H9 (cell line): ENCODE measurements at regions not wholly inside any gene's neighbourhood (a gene's known extent, or its start where the extent isn't known, plus 50 kb on each side); places are given as distances from the start of the nearest gene placed in this dataset.

ENCODE experiments used
- DNase-seq: peaks from one replicate; pipeline ENCODE4 v3.0.0-alpha.2; 2017
- H2AFZ ChIP-seq: one replicate; pipeline ENCODE4 v1.6.1; 2013; ENCODE audit warnings: mild to moderate bottlenecking, low read length, control low read depth, moderate library complexity
- H2AK5ac ChIP-seq: 2 replicates; pipeline ENCODE4 v1.6.1; 2013; ENCODE audit warnings: low read length, control low read depth, mixed read lengths; ENCODE audit not compliant: insufficient read length
- H2BK120ac ChIP-seq: one replicate; pipeline ENCODE4 v1.6.1; 2013; ENCODE audit warnings: low read depth, mild to moderate bottlenecking, low read length, control low read depth, inconsistent platforms; ENCODE audit not compliant: poor library complexity, severe bottlenecking
- H2BK12ac ChIP-seq: 2 replicates; pipeline ENCODE4 v1.6.1; 2013; ENCODE audit warnings: low read length, control low read depth, mixed read lengths, low read depth; ENCODE audit not compliant: insufficient read length
- H2BK15ac ChIP-seq: 2 replicates; pipeline ENCODE4 v1.6.1; 2013; ENCODE audit warnings: low read depth, low read length, control low read depth
- H2BK20ac ChIP-seq: one replicate; pipeline ENCODE4 v1.6.1; 2013; ENCODE audit warnings: low read depth, mild to moderate bottlenecking, low read length, control low read depth, inconsistent platforms; ENCODE audit not compliant: poor library complexity, severe bottlenecking
- H2BK5ac ChIP-seq: 2 replicates; pipeline ENCODE4 v1.6.1; 2013; ENCODE audit warnings: low read length, control low read depth, mixed read lengths; ENCODE audit not compliant: insufficient read length
- H3K14ac ChIP-seq: 2 replicates; pipeline ENCODE4 v1.6.1; 2013; ENCODE audit warnings: low read length, control low read depth; ENCODE audit not compliant: insufficient read depth
- H3K18ac ChIP-seq: 2 replicates; pipeline ENCODE4 v1.6.1; 2013; ENCODE audit warnings: low read depth, mild to moderate bottlenecking, mixed read lengths, low read length, control low read depth; ENCODE audit not compliant: insufficient read length
- H3K23ac ChIP-seq: 2 replicates; pipeline ENCODE4 v1.6.1; 2013; ENCODE audit warnings: low read length, control low read depth, mixed read lengths, low read depth; ENCODE audit not compliant: insufficient read length
- H3K23me2 ChIP-seq: 2 replicates; pipeline ENCODE4 v1.6.1; 2013; ENCODE audit warnings: low read depth, mild to moderate bottlenecking, mixed read lengths, low read length, control low read depth; ENCODE audit not compliant: insufficient read length, poor library complexity, severe bottlenecking
- H3K27ac ChIP-seq: 2 replicates; pipeline ENCODE4 v1.5.1; 2013; ENCODE audit warnings: low read length, control low read depth, mixed read lengths, low read depth; ENCODE audit not compliant: insufficient read length
- H3K27me3 ChIP-seq: 2 replicates; pipeline ENCODE4 v1.6.1; 2013; ENCODE audit warnings: low read length, control low read depth, inconsistent platforms; ENCODE audit not compliant: insufficient read depth
- H3K4ac ChIP-seq: 2 replicates; pipeline ENCODE4 v1.6.1; 2013; ENCODE audit warnings: low read depth, mild to moderate bottlenecking, control low read depth, inconsistent platforms, low read length, moderate library complexity
- H3K4me1 ChIP-seq: 2 replicates; pipeline ENCODE4 v1.6.1; 2013; ENCODE audit warnings: low read length, control low read depth, inconsistent platforms; ENCODE audit not compliant: insufficient read depth
- H3K4me2 ChIP-seq: 2 replicates; pipeline ENCODE4 v1.6.1; 2013; ENCODE audit warnings: low read length, control low read depth, mixed read lengths; ENCODE audit not compliant: insufficient read length, insufficient read depth
- H3K56ac ChIP-seq: 2 replicates; pipeline ENCODE4 v1.6.1; 2013; ENCODE audit warnings: low read depth, mild to moderate bottlenecking, mixed read lengths, low read length, control low read depth; ENCODE audit not compliant: insufficient read length
- H3K79me1 ChIP-seq: 2 replicates; pipeline ENCODE4 v1.6.1; 2013; ENCODE audit warnings: low read depth, mild to moderate bottlenecking, moderate library complexity, low read length, control low read depth, inconsistent platforms; ENCODE audit not compliant: insufficient read depth, poor library complexity, severe bottlenecking
- H3K79me2 ChIP-seq: 2 replicates; pipeline ENCODE4 v1.6.1; 2013; ENCODE audit warnings: low read length, control low read depth, inconsistent platforms; ENCODE audit not compliant: insufficient read depth
- H3K9ac ChIP-seq: 2 replicates; pipeline ENCODE4 v1.6.1; 2013; ENCODE audit warnings: low read length, control low read depth, mixed read lengths; ENCODE audit not compliant: insufficient read length; ENCODE audit errors: extremely low read depth
- H3K9me3 ChIP-seq: one replicate; pipeline ENCODE4 v1.6.1; 2013; ENCODE audit warnings: low read depth, low read length, inconsistent platforms; ENCODE audit not compliant: control insufficient read depth
- H3T11ph ChIP-seq: one replicate; pipeline ENCODE4 v1.6.1; 2013; ENCODE audit warnings: mild to moderate bottlenecking, low read length, control low read depth, inconsistent platforms
- H4K20me1 ChIP-seq: one replicate; pipeline ENCODE4 v1.6.1; 2013; ENCODE audit not compliant: control insufficient read depth, insufficient read length, insufficient read depth
- H4K5ac ChIP-seq: 2 replicates; pipeline ENCODE4 v1.6.1; 2013; ENCODE audit warnings: low read depth, mild to moderate bottlenecking, mixed read lengths, low read length, control low read depth; ENCODE audit not compliant: insufficient read length
- H4K8ac ChIP-seq: replicated peaks from 2 replicates; pipeline ENCODE4 v1.6.1; 2013; ENCODE audit warnings: low read length, control low read depth, mixed read lengths, low read depth; ENCODE audit not compliant: insufficient read length
- H4K91ac ChIP-seq: 2 replicates; pipeline ENCODE4 v1.6.1; 2013; ENCODE audit warnings: low read depth, mild to moderate bottlenecking, moderate library complexity, mixed read lengths, low read length, control low read depth; ENCODE audit not compliant: insufficient read length
- H3K27ac Mint-ChIP-seq, 3 experiments: 2 replicates in 2 of 3; 3 replicates in 1 of 3; pipeline ENCODE4 v1.8.0; 2020 to 2021; ENCODE audit warnings: mixed read lengths in 3 of 3, mild to moderate bottlenecking in 1 of 3, moderate library complexity in 1 of 3
- H3K27me3 Mint-ChIP-seq: 2 replicates; pipeline ENCODE4 v1.8.0; 2021; ENCODE audit warnings: low read depth, mild to moderate bottlenecking, moderate library complexity, mixed read lengths
- H3K36me3 Mint-ChIP-seq, 3 experiments: 2 replicates in 2 of 3; 3 replicates in 1 of 3; pipeline ENCODE4 v1.8.0; 2020 to 2021; ENCODE audit warnings: low read depth in 3 of 3, mixed read lengths in 3 of 3; ENCODE audit not compliant: insufficient read depth in 1 of 3
- H3K4me1 Mint-ChIP-seq, 2 experiments: 2 replicates each; pipeline ENCODE4 v1.8.0; 2020; ENCODE audit warnings: mixed read lengths in 2 of 2
- H3K4me3 Mint-ChIP-seq, 2 experiments: 2 replicates in 1 of 2; 3 replicates in 1 of 2; pipeline ENCODE4 v1.8.0; 2020 to 2021; ENCODE audit warnings: mild to moderate bottlenecking in 2 of 2, mixed read lengths in 2 of 2, moderate library complexity in 1 of 2
- H3K9me3 Mint-ChIP-seq, 2 experiments: 2 replicates in 1 of 2; 3 replicates in 1 of 2; pipeline ENCODE4 v1.8.0; 2020; ENCODE audit warnings: mild to moderate bottlenecking in 2 of 2, mixed read lengths in 2 of 2, moderate library complexity in 1 of 2
- WGBS: extraction: QIAGEN DNeasy Blood & Tissue Kit; methylation state at CpG from one replicate; pipeline ENCODE4 v1.1.7; 2013; ENCODE audit warnings: missing lambda C conversion rate, low lambda C conversion rate, mixed read lengths; ENCODE audit not compliant: insufficient read length; ENCODE audit errors: extremely low coverage; 5-methylcytosine and 5-hydroxymethylcytosine counted together
- TF ChIP-seq, protein P1 (sequence below): fragments of 200-600 bp; sonication (generic); conservative IDR thresholded peaks from 3 replicates; pipeline ENCODE4 v1.8.0; 2021; ENCODE audit warnings: antibody characterized with exemption, mild to moderate bottlenecking

GRCh38 chr3:35183927-35184675 lies 455.2 kb upstream of the ARPP21 start:
- Histone ChIP-seq H3T11ph (no peak overlapping the region), H4K20me1 (no peaks in the 10 kb centered on the region), H3K9ac (no peak overlapping the region), H2BK15ac (no peak overlapping the region), H3K4me1 (no peaks in the 10 kb centered on the region), H4K8ac (no peak overlapping the region), H3K23ac (no peak overlapping the region), H3K79me2 (no peaks in the 10 kb centered on the region), H3K4me2 (no peak overlapping the region), H3K9me3 (peaks cover 10% of the 10 kb centered on the region), H4K5ac (no peak overlapping the region), H2BK120ac (no peak overlapping the region), H2BK5ac (no peak overlapping the region), H3K27me3 (no peaks in the 10 kb centered on the region), H4K91ac (no peak overlapping the region), H3K18ac (no peak overlapping the region), H2BK20ac (no peak overlapping the region), H3K56ac (no peak overlapping the region), H2AFZ (no peak overlapping the region), H2BK12ac (no peak overlapping the region), H3K79me1 (no peaks in the 10 kb centered on the region), H3K14ac (no peak overlapping the region), H3K27ac (no peak overlapping the region), H3K23me2 (no peaks in the 10 kb centered on the region), H2AK5ac (no peak overlapping the region), H3K4ac (no peak overlapping the region)
- peaks cover 6 to 10% (median 10%) of the 10 kb centered on the region in 3 experiments; a peak in 6 of 7 replicates for H3K36me3 Mint-ChIP-seq
- H3K4me3 Mint-ChIP-seq, result no peak overlapping the region
- TF ChIP-seq, protein P1, sequence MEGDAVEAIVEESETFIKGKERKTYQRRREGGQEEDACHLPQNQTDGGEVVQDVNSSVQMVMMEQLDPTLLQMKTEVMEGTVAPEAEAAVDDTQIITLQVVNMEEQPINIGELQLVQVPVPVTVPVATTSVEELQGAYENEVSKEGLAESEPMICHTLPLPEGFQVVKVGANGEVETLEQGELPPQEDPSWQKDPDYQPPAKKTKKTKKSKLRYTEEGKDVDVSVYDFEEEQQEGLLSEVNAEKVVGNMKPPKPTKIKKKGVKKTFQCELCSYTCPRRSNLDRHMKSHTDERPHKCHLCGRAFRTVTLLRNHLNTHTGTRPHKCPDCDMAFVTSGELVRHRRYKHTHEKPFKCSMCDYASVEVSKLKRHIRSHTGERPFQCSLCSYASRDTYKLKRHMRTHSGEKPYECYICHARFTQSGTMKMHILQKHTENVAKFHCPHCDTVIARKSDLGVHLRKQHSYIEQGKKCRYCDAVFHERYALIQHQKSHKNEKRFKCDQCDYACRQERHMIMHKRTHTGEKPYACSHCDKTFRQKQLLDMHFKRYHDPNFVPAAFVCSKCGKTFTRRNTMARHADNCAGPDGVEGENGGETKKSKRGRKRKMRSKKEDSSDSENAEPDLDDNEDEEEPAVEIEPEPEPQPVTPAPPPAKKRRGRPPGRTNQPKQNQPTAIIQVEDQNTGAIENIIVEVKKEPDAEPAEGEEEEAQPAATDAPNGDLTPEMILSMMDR, result no peak
- DNase-seq, result no peak
- no CpG with 5 or more reads among the region's 2 CpGs for WGBS
- H3K4me1 Mint-ChIP-seq, result no peaks in the 10 kb centered on the region
- H3K27ac Mint-ChIP-seq, result no peak overlapping the region
- H3K27me3 Mint-ChIP-seq, result no peaks in the 10 kb centered on the region; the same call in 1 of the 2 replicates
- peaks cover 25 to 29% of the 10 kb centered on the region in 2 experiments for H3K9me3 Mint-ChIP-seq
